ENCODE measurements at regions not wholly inside any gene's neighbourhood (a gene's known extent, or its start where the extent isn't known, plus 50 kb on each side); places are given as distances from the start of the nearest gene placed in this dataset.
A peak's percentile ranks its signal among the peaks of the same experiment; 100 is the strongest.

DNA sequence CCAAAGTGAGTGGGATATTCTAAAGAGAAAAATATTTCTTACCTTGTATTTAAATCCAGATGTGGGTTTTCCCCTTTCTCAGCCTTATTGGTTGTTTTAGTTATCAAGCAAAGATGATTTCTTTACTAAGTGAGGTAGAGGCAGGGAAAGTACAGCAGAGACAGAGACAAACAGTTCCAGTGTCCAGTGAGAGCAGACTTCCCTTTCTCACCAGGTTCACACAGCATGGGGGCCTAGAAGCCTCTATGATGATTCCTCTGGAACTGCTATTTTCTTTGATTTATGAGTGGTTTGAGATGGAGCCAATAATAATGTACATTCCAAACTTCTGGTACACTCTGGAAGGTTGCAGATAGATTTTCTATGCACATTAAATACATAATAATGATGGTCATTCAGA is 234.0 kb upstream of the MARCKS start:
- H3K27me3 Mint-ChIP-seq (ENCODE audit: low read depth), result peaks cover 10% of the 10 kb centered on the region
- no peak overlapping the region for H3K27ac Mint-ChIP-seq
- H3K4me3 Mint-ChIP-seq, result no peak overlapping the region
- no peaks in the 10 kb centered on the region for H3K4me1 Mint-ChIP-seq (ENCODE audit: low read depth)
- H3K36me3 Mint-ChIP-seq (ENCODE audit: low read depth), result no peaks in the 10 kb centered on the region
- CTCF ChIA-PET, result no interaction called here
- DNase-seq, result no peak
- H3K9me3 Mint-ChIP-seq, result no peaks in the 10 kb centered on the region
- intact Hi-C loops (cut with micrococcal nuclease), result no loop called here

DNA sequence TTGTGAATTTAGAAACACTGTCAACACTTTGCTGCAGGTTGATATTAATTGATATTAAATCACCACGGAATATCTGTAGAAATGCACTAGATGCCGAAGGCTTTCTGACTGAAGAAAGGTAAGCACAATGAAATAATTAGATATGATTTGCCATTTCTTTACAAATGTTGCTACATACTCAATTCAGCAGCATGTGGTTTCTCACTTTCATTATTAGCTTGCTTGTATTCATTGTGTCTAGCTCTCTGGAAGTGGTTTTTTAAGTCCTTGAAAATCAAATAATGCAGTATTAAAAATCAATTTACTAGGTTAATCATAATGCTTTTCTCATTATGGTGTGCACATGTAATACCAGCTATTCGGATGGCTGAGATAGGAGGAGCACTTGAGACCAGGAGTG is 231.3 kb upstream of the MARCKS start:
- Mint-ChIP-seq H3K27ac (no peak overlapping the region), H3K27me3 (ENCODE audit: low read depth) (peaks cover 17% of the 10 kb centered on the region), H3K9me3 (no peaks in the 10 kb centered on the region), H3K4me1 (ENCODE audit: low read depth) (peaks cover 10% of the 10 kb centered on the region), H3K4me3 (no peak overlapping the region), H3K36me3 (ENCODE audit: low read depth) (peaks cover 2% of the 10 kb centered on the region)
- intact Hi-C loops (cut with micrococcal nuclease), result no loop called here
- CTCF ChIA-PET, result no interaction called here
- no peak for DNase-seq

DNA sequence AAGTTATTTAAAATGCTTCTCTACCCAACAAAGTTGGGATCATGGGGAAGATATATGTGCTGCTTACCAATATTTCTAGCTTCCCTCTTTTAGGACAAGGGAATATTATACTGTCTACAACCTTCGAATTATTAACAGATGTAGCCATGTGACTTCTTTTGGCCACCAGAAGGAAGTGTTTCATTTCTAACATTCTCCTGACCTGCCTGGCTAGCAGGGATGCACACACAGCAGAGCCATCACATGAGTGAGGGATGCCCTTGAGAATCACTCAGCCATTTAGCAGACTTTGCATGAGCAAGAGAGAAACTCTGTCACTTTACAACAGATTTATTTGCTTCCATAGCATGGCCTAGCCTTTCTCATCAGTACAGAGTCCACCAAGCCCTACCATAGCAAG is 230.7 kb upstream of the MARCKS start:
- Mint-ChIP-seq H3K36me3 (ENCODE audit: low read depth) (peaks cover 2% of the 10 kb centered on the region), H3K27me3 (ENCODE audit: low read depth) (peaks cover 17% of the 10 kb centered on the region), H3K9me3 (no peaks in the 10 kb centered on the region), H3K4me3 (no peak overlapping the region), H3K4me1 (ENCODE audit: low read depth) (peaks cover 16% of the 10 kb centered on the region), H3K27ac (no peak overlapping the region)
- intact Hi-C loops (cut with micrococcal nuclease), result no loop called here
- no peak for DNase-seq
- CTCF ChIA-PET, result no interaction called here

DNA sequence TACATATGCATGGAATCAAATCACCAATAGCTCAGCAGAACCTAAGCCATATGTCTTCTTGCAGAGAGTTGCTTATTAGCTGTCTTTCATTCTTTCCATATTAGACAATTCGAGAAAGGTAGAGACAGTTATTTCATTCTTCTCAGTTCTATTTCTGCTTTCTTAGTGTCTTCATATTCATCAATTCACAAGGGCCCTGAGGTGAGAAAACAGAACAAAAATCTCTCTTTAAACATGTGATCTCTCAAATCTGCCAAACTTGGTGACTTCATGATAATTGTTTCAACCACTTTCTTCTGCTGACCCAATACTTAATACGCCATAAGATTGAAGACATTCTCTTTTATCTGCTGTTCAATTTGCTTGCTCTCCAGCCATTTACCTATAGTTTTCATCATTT is 229.7 kb upstream of the MARCKS start:
- Mint-ChIP-seq H3K4me1 (ENCODE audit: low read depth) (peaks cover 23% of the 10 kb centered on the region), H3K27ac (no peak overlapping the region), H3K4me3 (no peak overlapping the region), H3K36me3 (ENCODE audit: low read depth) (peaks cover 2% of the 10 kb centered on the region), H3K27me3 (ENCODE audit: low read depth) (peaks cover 17% of the 10 kb centered on the region), H3K9me3 (no peaks in the 10 kb centered on the region)
- intact Hi-C loops (cut with micrococcal nuclease), result no loop called here
- CTCF ChIA-PET, result no interaction called here
- DNase-seq, result no peak

DNA sequence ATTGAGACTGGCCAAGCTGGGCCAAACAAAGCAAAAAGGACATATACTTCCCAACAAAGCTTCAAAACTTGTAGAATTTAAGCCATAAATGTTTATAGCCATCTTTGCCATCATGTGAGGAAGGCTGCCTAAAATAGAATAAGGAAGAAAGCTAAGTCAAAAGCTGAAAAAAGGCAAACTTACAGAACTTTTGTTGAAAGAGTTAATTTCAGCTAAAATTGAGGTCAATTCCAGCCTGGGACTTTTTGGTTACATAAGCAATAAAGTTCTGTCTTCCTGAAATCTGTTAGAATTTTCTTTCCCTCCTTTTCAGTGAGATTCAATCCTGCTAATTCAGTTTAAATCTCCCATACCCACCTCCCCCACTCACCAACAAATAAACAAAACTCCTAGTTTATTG is 227.9 kb upstream of the MARCKS start:
- Mint-ChIP-seq H3K4me1 (ENCODE audit: low read depth) (peaks cover 23% of the 10 kb centered on the region), H3K27ac (no peak overlapping the region), H3K27me3 (ENCODE audit: low read depth) (peaks cover 12% of the 10 kb centered on the region), H3K36me3 (ENCODE audit: low read depth) (peaks cover 2% of the 10 kb centered on the region), H3K4me3 (no peak overlapping the region), H3K9me3 (no peaks in the 10 kb centered on the region)
- CTCF ChIA-PET, result interaction anchor here (0.9 kb wide), 1 partner anchor 8 kb away, joined by 3 read pairs; no protein-coding TSS in a partner anchor
- intact Hi-C loops (cut with micrococcal nuclease), result no loop called here
- no peak for DNase-seq

DNA sequence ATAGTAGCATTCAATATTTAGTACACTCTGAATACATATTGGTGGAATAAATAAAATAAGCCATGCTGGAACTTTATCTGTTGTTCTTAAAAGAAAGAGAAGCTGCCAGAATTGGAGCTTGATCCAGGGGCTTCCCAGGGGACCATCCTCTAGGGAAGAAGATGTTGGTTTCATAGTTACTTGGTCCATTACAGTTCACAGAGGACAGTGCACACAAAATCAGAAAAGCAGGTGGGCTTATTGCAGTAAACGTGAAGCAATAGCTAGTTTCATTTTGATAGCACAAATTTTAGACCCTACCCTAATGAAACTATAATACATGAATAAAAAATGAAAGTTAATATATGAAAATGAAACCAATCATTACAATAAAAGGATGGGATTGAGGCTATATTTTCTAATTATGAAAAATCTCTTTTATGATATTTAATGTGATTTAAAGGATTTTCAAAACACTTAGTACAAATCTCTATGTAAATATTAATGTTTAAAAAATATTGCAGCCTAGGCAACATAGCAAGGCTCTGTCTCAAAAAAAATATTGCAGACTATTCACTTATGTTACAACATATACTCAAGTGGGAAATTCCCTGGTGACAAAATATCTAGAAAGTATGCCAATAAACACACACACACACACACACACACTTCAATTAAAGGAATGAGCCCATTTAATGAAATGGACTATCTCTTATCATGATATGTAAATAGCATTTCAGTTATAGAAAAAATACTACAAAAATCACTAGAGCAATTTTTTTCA is 227.0 kb upstream of the MARCKS start:
- CTCF ChIA-PET, result interaction anchor here (0.9 kb wide), 1 partner anchor 9 kb away, joined by 3 read pairs; no protein-coding TSS in a partner anchor
- H3K27me3 Mint-ChIP-seq (ENCODE audit: low read depth), result peaks cover 12% of the 10 kb centered on the region
- H3K9me3 Mint-ChIP-seq, result no peaks in the 10 kb centered on the region
- intact Hi-C loops (cut with micrococcal nuclease), result loop anchor here (5.0 kb wide), 1 partner anchor 132 kb away; no protein-coding TSS in a partner anchor
- H3K4me1 Mint-ChIP-seq (ENCODE audit: low read depth), result peaks cover 28% of the 10 kb centered on the region
- H3K36me3 Mint-ChIP-seq (ENCODE audit: low read depth), result peaks cover 2% of the 10 kb centered on the region
- no peak overlapping the region for H3K4me3 Mint-ChIP-seq
- no peak overlapping the region for H3K27ac Mint-ChIP-seq
- DNase-seq, result no peak

DNA sequence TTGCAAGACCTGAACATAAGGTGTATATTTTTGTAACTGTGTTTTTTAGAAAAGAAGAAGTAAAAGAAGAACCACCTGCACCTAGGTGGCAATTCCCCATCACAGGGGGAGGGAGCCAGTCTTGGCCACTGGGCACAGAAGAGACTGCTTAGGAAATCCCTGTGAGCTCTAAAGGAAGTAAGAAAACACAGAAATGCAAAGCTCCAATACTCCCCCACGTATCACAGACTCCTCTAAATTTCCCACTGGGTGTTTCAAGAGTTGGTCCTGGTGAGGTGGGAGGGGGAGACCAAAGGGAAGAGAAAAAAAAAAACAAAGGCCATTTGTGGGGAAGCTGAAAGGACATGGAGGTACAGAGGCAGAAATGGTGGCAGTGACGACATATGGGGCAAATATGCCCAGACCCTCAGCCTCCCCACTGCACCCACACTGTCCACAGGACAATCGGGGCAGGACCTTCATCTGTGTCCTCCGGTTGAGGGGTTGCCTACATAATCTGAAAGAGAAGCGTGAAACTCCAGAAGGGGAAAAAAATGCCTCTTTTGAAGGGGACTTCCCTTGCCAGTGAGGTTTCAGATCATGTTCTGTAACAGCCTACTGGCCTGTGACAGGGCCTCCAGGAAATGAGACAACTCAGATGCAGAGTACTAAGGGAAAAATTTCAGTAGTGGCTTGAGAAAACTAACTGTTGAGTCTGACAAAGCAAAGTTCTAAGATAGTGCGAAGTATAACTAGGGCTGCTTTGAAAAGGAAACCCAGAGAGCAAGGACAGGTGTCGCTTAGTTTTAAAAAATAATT is 226.2 kb upstream of the MARCKS start:
- peaks cover 14% of the 10 kb centered on the region for H3K27me3 Mint-ChIP-seq (ENCODE audit: low read depth)
- no peak overlapping the region for H3K4me3 Mint-ChIP-seq
- peaks cover 28% of the 10 kb centered on the region for H3K4me1 Mint-ChIP-seq (ENCODE audit: low read depth)
- no peaks in the 10 kb centered on the region for H3K9me3 Mint-ChIP-seq
- CTCF ChIA-PET, result interaction anchor here (0.7 to 1.0 kb wide), 2 partner anchors 13 to 33 kb away, joined by 3 read pairs; no protein-coding TSS in a partner anchor
- H3K36me3 Mint-ChIP-seq (ENCODE audit: low read depth), result peaks cover 2% of the 10 kb centered on the region
- intact Hi-C loops (cut with micrococcal nuclease), result loop anchor here (1.0 to 5.0 kb wide), 3 partner anchors 131 to 226 kb away; partner anchors contain the start of gene MARCKS
- peak; percentile 47 for DNase-seq
- H3K27ac Mint-ChIP-seq, result peak overlapping the region; percentile 33

DNA sequence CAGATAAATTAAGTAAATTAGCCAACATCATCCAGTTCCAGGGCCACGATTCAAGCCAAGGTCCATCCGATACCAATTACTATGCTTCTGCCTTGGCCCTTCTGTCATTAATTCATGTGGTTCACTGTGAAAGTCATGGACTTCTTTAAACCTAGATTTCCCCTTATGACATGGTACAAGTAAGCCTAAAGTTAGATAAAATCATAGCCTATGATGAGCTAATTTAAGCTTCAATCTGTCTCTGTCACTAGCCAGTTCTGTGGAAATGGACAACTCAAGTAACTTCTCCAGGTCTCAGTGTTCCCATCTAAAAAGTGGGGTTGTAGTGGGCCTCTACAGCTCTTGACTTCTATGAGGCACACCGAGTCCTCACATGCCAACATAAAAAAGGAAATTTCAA is 225.5 kb upstream of the MARCKS start:
- H3K36me3 Mint-ChIP-seq (ENCODE audit: low read depth), result peaks cover 2% of the 10 kb centered on the region
- no peaks in the 10 kb centered on the region for H3K9me3 Mint-ChIP-seq
- intact Hi-C loops (cut with micrococcal nuclease), result loop anchor here (1.0 to 5.0 kb wide), 3 partner anchors 131 to 226 kb away; partner anchors contain the start of gene MARCKS
- no peak overlapping the region for H3K27ac Mint-ChIP-seq
- peaks cover 28% of the 10 kb centered on the region for H3K4me1 Mint-ChIP-seq (ENCODE audit: low read depth)
- CTCF ChIA-PET, result interaction anchor here (0.7 to 1.8 kb wide), 3 partner anchors 13 to 227 kb away, joined by 3 to 5 read pairs (median 3); no protein-coding TSS in a partner anchor
- DNase-seq, result no peak
- H3K4me3 Mint-ChIP-seq, result no peak overlapping the region
- H3K27me3 Mint-ChIP-seq (ENCODE audit: low read depth), result peaks cover 17% of the 10 kb centered on the region

DNA sequence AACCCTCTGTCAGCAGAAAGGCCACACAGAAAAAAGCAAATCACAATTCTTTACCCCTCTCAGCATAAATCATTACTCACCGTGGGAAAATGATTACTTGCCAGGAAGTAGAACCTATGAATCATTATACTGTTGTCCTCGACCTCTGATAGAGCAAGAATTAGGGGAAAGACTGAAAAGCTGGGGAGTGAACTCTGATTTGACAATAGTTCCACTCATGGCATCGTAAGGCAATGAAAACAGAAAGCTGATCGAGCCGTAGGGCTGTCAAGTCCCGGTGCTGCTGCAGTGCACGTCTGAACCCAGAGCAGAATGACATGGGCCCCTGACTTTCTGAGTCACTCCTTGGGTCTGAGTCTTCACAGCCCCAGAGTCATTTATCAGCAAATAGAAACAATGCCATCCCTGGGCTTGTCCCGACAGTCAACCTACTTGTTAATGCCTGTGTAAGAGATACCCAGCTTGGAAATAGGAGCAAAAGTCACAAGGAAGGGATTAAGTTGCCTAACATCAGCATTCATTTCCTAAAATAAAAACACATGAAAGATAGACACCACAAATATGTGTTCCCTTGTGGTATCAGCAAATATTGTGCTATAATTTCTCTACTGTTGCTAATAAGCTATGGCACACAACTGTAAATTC is 224.8 kb upstream of the MARCKS start:
- CTCF ChIA-PET, result interaction anchor here (0.6 to 1.8 kb wide), 3 partner anchors 12 to 227 kb away, joined by 3 to 5 read pairs (median 3); no protein-coding TSS in a partner anchor
- peaks cover 17% of the 10 kb centered on the region for H3K27me3 Mint-ChIP-seq (ENCODE audit: low read depth)
- peak; percentile 58 for DNase-seq
- no peaks in the 10 kb centered on the region for H3K9me3 Mint-ChIP-seq
- peaks cover 2% of the 10 kb centered on the region for H3K36me3 Mint-ChIP-seq (ENCODE audit: low read depth)
- intact Hi-C loops (cut with micrococcal nuclease), result loop anchor here (5.0 kb wide), 1 partner anchor 130 kb away; no protein-coding TSS in a partner anchor
- H3K27ac Mint-ChIP-seq, result no peak overlapping the region
- no peak overlapping the region for H3K4me3 Mint-ChIP-seq
- H3K4me1 Mint-ChIP-seq (ENCODE audit: low read depth), result peaks cover 28% of the 10 kb centered on the region

DNA sequence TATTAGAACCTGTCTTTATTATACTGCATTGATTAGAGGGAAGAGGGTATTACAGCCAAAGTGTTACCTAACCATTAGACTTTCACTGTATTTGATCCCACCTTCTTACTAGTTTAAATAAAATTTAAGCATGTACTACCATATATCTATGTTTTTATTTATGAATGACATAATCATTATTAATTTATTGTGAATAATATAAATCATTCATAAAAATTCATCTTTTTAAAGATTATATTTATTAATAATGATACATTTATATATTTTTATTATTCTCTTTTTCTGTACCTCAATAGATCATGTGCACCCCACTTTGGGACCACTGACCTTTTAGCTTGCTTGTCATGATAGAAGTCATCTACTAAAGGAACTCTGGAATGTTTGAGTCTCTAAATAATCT is 223.5 kb upstream of the MARCKS start:
- Mint-ChIP-seq H3K36me3 (ENCODE audit: low read depth) (peaks cover 2% of the 10 kb centered on the region), H3K9me3 (no peaks in the 10 kb centered on the region), H3K27me3 (ENCODE audit: low read depth) (peaks cover 14% of the 10 kb centered on the region), H3K4me3 (no peak overlapping the region), H3K4me1 (ENCODE audit: low read depth) (peaks cover 26% of the 10 kb centered on the region), H3K27ac (no peak overlapping the region)
- no peak for DNase-seq
- CTCF ChIA-PET, result no interaction called here
- intact Hi-C loops (cut with micrococcal nuclease), result loop anchor here (5.0 kb wide), 1 partner anchor 129 kb away; no protein-coding TSS in a partner anchor

DNA sequence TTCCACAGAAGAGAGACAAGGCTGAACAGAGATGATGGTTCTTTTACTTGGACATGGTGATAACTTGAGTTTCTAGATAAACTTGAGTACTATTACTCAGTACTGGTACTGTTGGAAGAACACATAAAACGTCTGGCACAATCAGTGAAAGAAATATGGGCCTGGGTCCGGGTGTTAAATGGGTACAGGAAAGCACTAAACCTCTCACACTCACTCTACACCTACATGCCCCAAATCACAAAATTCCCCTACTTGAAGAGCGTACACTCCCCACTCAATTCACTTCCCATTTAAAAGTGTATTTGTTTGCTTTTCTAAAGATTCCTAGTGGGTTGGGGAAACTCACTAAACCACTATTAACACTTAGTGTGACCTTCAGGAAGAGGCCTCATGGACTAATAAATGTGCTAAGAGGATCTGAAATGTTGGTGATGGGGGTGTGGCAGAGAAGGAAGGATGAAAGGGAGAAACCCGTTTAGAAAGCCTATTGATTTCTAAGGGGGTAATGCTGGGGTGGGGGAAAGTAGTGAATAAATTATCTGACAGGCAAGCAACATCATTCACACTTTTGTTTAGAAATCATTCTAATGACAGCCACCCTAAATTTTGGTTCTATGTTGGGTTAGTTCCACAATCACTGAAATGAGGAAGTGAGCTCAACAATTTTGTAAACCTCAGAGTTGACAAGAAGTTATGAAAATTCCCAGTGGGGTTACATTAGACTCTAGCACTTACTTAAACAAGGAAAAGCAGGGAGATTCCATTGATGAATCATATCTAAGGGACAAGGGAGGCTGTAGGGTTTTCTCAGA is 222.6 kb upstream of the MARCKS start:
- Mint-ChIP-seq H3K27ac (no peak overlapping the region), H3K4me3 (no peak overlapping the region), H3K9me3 (no peaks in the 10 kb centered on the region), H3K36me3 (ENCODE audit: low read depth) (peaks cover 2% of the 10 kb centered on the region), H3K27me3 (ENCODE audit: low read depth) (peaks cover 9% of the 10 kb centered on the region), H3K4me1 (ENCODE audit: low read depth) (peaks cover 23% of the 10 kb centered on the region)
- intact Hi-C loops (cut with micrococcal nuclease), result loop anchor here (5.0 kb wide), 1 partner anchor 128 kb away; no protein-coding TSS in a partner anchor
- no peak for DNase-seq
- CTCF ChIA-PET, result no interaction called here

All from activated naive CD4-positive, alpha-beta T cell treated with anti-CD3 and anti-CD28 coated beads for 36 hours (primary cell).